ENCODE measurements at regions not wholly inside any gene's neighbourhood (a gene's known extent, or its start where the extent isn't known, plus 50 kb on each side); places are given as distances from the start of the nearest gene placed in this dataset.

GRCh38 chr10:8874972-8875371 is 820.5 kb downstream of the GATA3 start:
- TF ChIP-seq, protein P1, sequence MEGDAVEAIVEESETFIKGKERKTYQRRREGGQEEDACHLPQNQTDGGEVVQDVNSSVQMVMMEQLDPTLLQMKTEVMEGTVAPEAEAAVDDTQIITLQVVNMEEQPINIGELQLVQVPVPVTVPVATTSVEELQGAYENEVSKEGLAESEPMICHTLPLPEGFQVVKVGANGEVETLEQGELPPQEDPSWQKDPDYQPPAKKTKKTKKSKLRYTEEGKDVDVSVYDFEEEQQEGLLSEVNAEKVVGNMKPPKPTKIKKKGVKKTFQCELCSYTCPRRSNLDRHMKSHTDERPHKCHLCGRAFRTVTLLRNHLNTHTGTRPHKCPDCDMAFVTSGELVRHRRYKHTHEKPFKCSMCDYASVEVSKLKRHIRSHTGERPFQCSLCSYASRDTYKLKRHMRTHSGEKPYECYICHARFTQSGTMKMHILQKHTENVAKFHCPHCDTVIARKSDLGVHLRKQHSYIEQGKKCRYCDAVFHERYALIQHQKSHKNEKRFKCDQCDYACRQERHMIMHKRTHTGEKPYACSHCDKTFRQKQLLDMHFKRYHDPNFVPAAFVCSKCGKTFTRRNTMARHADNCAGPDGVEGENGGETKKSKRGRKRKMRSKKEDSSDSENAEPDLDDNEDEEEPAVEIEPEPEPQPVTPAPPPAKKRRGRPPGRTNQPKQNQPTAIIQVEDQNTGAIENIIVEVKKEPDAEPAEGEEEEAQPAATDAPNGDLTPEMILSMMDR (IDR thresholded peaks at IDR 0.05 in 2 of 3, conservative IDR thresholded peaks at IDR 0.05 in 1 of 3; ENCODE audit: borderline replicate concordance in 1 of 3, insufficient read depth in 1 of 3, low read depth in 2 of 3, low read length in 2 of 3): no peak
- TF ChIP-seq REST (IDR thresholded peaks at IDR 0.05; ENCODE audit: low read depth): no peak
- TF ChIP-seq, protein P2, sequence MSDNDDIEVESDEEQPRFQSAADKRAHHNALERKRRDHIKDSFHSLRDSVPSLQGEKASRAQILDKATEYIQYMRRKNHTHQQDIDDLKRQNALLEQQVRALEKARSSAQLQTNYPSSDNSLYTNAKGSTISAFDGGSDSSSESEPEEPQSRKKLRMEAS (IDR thresholded peaks at IDR 0.05): no peak
- TF ChIP-seq JUND (IDR thresholded peaks at IDR 0.05): no peak
- TF ChIP-seq POLR2AphosphoS5 (IDR thresholded peaks at IDR 0.05; ENCODE audit: low read depth, low read length): no peak

All from HCT116 (cell line).